CD1c-positive myeloid dendritic cell (primary cell): ENCODE measurements at regions not wholly inside any gene's neighbourhood (a gene's known extent, or its start where the extent isn't known, plus 50 kb on each side); places are given as distances from the start of the nearest gene placed in this dataset.

Experiments used
- DNase-seq: peaks from one replicate; pipeline ENCODE4 v3.0.0-alpha.2; 2016; ENCODE audit errors: extremely low spot score

DNA sequence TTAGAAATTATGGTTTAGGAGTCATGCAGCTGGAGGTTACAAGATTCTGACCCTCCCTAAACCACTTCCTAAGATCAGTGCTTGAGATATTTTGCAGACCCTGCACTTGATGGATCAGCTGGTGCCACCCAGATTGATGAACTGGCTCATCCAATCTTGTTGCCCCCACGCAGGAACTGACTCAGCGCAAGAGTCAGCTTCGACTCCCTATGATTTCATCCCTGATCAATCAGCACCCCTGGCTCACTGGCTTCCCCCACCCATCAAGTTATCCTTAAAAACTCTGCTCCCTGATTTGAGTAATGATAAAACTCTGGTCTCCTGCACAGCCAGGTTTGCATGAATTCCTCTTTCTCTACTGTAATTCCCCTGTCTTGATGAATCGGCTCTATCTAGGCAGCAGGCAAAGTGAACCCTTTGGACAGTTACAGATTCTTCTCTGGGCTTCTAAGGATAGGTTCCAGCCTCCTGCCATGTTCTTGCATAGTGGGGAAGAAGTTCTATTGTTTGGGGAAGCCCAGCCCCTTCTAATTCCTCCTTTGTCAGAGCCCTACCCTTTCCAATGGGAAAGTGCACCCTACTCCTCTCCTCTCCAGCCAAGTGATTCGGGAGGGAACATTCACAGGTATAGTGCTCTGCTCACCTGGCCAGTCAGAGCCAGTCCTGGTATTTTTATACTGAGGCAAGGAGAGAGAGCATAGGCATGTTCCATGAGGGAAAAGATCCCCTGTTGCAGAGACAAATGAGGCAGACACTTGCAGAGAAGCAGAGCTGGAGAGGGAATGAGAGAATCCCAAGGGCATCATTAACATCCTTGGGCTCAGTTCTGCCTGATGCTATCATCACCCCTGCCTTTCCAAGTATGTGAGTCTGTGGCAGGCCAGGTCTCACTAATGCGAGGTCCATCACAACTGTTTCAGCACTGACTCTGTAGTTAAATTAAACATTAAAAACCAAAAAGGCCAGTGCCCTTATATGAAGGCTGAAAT, 224.4 kb upstream of the GALNT17 start:
- DNase-seq, result no peak

DNA sequence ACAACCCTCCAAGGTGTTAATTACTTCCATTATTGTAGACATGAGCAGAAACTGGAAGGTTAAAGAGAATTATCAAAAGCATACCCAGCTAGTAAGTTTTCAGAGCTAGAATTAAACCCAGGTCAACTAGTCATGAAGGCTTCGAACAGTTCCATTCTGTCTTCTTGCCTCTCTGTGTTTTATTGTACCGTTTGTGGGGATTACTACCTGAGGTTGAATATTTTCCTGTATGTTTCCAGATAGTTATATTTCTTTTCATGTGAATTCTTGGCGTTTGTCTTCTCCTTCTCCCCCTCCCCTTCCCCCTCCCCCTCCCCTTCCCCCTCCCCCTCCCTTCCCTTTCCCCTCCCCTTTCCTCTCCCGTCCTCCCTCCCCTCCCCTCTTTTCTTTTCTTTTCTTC, 218.0 kb upstream of the GALNT17 start:
- no peak for DNase-seq

DNA sequence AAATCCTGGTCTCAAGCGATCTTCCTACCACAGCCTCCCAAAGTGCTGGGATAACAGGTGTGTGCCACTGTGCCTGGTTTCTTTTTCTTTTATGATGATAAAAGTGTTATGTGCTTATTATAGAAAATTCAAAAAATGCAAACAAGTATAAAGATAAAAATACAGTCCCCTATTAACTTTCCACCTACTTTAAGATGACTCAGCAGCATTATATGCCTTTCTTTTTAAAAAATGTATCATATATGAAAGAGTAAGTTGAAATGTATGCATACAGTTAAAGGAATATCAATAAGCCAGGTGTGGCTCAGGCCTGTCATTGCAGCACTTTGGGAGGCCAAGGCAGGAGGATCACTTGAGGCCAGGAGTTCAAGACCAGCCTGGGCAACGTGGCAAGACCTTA, 216.9 kb upstream of the GALNT17 start:
- DNase-seq, result no peak

DNA sequence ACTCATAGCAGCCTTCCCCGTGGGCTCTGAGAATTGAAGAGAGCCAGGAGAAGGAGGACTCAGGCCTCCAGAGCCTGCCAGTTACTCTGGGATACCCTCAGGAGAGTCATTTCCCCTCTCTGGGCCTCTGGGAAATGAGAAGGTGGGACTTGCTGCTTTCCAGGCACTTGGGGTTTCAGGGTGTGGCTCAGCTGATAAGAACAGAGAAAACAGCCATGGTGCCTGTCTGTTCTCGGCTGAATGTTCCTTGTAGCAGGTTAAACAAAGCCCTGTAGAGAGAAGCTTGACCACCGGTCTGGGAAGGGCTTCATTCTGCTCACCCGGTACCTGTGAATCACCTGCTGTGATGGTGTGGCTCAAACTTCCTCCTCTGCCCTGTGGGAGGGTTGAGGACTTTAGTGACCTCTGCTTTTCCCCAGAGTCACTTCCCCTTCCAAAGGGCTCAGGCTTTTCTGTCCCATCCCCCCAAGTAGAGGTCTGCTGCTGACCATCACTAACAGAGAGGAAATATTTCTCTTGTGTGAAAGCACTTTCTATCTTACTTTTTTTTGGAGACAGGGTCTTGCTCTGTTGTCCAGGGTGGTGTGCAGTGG, 212.4 kb upstream of the GALNT17 start:
- no peak for DNase-seq

DNA sequence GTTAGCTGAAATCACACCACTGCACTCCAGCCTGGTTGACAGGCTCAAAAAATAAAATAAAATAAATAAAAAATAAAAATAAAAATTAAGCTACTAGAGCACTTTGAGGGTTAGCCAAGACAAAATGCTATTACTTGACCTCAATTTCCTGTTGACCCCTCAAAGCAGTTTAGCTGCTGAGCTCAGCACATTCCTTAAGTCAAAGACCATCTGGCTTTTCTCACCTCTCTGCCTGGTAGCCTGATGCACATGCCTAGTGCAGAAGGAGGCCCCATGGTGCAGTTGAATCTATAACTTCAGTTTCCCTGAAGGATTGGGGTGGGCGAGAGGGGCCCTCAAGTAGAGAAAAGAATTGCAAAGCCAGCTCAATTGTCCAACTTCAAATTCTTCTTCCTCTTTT, 211.1 kb upstream of the GALNT17 start:
- no peak for DNase-seq

DNA sequence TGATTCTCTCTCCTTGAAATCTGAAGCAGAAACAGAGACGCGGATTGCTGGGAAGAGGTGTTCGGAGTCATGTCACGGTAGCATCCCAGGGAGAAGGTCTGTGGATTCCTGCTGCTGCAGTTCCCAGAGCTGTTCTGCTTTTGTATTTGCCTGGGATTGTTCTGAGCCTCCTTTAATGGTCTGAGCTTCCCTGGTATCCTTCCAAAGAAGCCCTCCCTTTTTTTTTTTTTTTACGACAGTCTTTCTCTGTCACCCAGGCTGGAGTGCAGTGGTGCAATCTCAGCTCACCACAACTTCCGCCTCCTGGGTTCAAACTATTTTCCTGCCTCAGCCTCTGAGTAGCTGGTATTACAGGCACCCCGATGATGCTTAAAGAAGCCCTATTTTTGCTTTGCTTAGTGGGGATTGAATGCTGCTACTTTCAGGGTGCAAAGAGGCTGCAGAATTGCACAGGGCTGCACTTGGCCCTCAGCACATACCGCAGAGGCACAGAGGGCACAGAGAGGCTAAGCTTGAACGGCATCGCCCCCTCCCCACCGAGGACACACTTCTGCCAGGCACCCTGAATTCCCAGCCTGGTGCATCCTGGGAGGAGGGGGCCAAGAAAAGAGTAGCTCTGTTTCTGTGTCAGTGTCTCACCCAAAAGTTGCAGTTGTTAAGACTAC, 208.6 kb upstream of the GALNT17 start:
- no peak for DNase-seq

DNA sequence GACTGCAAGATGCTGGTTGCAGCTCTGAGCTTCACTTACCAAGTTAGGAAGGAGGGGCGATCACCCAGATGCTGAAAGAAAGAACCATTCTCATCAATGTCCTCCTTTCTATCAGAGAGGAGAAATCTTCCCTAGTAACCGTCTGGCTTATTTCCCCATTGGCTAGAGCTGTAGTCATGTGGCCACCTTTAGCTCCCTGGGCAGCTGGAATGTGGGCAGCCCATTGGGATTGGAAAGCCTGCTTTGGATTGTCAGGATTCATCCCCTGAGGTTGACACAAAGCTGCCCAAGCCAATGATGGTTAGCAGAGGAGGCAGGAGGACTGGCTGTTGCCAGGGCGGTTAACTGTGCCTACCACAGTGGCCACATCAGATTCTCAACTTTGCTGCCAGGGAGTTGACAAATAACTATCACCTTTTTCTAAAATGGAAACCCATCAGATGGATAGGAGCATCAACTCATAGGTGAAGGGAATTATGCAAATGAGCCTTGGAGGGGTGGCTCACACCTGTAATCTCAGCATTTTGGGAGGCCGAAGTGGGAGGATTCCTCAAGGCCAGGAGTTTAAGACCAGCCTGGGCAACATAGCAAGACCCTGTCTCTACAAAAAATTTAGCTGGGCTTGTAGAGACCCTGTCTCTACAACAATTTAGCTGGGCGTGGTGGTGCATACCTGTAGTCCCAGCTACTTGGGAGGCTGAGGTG, 206.4 kb upstream of the GALNT17 start:
- DNase-seq, result no peak

DNA sequence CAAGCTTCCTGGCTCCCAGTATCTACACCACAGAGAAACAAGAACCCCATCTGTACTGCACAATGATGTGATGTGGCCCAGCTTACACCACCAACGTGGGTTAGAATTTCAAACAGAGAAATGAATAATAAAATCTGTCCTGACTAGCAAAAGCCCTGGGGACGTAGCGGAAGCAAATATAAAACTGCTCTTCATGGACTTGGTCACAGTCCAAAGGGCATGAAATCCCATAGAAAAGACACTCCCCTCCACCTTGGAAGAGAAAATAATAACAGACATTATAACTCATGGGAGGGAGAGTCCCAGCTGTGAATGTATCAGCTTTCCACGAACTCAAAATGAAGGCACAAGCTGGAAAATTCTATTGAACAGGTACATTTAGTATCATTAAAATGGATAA, 205.3 kb upstream of the GALNT17 start:
- no peak for DNase-seq

DNA sequence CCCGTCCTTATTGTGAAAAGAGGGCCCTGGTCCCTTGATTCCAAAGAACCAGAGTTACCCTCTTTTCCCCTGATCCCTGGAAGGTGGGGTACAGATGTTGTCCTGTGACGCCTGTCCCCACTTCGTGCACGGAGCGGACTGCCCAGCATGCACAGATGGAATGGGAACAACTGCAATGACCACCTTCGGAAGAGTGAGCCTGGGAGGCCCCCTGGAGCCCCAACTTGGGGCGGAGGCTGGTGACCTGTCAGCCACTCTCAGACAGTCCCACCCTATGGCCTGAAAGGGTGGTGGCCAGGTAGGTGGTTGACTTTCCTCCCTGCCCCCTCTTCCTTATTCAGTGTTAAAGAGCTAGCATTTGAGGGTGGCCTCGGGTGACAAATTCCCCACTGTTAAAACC, 196.6 kb upstream of the GALNT17 start:
- DNase-seq, result no peak

DNA sequence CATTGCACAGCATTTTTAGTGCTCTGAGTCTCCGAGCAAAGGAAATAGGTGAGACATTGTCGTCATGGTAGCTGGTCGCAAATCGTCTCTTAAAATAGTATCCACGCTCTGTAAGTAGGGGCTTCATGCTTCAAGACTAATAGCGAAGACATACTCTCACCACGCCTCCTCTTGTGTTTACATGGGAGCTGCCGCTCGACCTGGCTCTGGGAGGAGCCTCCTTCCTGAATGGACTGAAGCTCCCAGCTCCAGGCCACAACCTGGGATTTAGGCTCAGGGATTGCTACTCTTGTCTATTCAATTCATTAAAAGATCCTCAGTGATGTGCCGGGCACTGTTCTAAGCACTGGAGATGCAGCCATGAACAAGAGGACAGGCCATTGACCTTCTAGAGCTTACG, 196.1 kb upstream of the GALNT17 start:
- DNase-seq, result no peak

DNA sequence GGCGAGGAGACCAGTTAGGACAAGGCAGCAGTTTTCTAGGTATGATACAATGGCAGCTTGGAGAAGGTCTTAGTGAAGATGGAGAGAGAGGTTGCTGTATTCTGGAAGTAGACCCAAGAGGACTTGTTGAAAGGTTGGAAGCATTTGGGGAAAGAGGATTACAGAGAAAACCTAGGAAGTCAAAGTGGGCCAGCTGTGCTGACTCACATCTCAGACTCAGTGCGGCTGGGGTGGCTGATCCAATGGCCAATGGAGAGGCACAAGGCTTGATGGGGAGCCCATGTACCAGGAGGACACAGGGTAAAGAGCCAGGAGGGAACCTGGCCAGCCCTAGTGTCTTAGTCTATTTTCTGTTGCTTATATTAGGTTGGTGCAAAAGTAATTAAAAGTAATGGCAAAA, 194.5 kb upstream of the GALNT17 start:
- no peak for DNase-seq

DNA sequence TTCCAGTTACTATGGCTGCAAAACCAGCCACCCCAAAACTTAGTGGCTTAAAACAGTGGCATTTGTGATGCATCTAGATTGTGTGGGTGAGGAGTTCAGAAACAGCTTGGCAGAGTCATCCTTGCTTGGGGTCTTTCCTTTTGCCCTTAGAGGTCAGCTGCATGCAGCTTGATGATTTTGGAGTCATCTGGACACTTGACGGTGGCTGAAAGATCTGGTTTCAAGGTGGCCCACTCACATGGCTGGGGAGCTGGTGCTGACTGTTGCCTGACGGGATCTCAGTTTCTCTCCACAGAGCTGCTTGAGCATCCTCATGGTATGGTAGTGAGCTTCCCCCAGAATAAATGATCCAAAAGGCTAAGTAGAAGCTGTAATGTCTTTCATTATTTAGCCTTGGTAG, 191.3 kb upstream of the GALNT17 start:
- no peak for DNase-seq

DNA sequence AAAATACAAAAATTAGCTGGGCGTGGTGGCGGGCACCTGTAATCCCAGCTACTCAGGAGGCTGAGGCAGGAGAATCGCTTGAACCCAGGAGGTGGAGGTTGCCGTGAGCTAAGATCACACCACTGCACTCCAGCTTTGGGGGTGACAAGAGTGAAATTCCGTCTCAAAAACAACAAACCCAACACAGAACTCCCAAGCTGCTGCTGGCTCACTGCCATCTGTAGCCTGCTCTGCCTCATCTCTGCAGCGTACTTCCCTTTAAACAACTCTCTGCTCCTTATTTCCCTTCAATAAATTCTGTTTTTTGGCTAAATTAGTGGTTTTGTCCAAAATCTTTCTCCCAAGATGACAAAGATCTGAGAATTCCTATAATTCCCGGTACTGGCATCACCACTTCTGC, 189.2 kb upstream of the GALNT17 start:
- DNase-seq, result no peak

DNA sequence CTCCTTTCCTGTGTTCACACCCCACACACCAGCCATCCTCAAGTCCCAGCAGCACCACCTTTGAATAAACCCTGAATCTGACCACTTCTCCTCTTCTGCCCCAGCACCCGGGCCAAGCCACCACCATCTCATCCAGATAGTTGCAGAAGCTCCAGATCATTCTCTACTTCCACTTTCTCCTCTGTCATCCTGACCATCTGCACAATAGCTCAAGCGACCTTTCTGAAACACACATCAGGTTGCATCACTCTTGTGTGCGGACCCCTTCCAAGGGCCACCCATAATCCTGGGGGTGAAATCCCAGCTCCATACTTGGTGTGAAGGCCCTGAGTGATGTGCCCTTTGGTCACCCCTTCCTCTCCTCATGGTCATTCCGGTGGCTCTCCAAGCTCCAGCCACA, 187.4 kb upstream of the GALNT17 start:
- DNase-seq, result no peak

DNA sequence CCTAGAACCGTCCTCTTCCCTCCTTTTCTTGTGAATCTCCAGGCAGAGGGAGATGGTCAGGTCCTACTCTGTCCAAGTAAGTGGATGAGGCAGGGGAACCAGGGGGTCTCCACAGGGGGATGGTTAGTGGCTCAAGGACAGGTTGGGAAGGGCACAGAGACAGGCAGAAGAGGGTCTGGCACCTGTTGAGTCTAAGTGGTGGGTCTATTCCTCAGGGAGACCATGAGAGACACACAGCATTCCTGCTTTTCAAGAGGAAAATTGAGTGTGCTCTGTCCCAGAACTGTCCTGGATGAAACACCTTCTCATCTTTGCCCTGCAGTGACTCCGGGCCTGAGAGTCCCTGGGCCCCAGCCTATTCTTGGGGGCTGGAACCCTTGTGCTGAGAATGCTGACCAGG, 184.8 kb upstream of the GALNT17 start:
- no peak for DNase-seq

DNA sequence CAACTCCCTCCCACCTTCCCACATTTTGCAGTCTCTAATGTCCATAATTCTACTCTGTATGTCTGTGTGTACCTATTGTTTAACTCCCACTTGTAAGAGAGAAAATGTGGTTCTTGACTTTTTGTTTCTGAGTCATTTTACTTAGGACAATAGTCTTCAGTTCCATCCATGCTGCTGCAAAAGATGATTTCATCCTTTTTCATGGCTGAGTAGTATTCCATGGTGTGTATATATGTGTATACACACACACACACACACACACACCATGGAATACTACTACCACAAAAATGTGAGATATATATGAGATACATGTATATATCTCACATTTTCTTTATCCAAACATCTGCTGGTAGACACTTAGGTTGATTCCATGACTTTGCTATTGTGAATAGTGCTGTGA, 182.1 kb upstream of the GALNT17 start:
- DNase-seq, result no peak

DNA sequence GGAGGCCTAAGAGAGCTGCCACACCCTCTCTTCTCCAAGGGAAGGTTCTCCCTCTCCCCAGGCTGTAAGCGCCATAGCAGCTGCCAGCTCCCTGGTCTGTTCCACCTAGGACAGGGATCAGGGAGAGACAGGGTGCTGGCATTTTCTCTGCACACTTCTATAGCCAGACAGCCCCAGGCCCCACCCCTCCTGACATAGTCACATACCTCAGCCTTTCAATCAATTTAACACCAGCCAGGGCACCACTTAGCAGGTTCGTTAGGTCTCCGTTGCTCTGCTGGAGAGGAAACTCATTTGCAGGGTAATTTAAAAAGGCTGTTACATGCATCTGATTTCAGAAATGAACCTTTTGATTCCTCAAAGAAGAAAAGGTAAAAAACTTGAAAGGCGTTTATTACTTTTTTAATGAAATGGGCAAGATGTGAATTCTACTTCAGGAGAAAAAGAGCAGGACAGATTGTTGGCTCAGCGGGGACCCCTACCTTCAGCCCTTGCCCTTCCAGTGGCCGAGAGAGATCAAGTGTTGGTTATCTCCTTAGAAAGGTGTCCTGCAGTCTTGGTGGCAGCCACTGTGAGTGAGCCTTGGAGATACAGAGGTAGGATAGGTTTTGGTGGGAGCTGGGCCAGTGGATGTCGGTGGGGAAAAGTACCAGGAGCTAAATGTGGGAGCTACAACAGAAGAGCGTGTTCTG, 180.5 kb upstream of the GALNT17 start:
- no peak for DNase-seq

DNA sequence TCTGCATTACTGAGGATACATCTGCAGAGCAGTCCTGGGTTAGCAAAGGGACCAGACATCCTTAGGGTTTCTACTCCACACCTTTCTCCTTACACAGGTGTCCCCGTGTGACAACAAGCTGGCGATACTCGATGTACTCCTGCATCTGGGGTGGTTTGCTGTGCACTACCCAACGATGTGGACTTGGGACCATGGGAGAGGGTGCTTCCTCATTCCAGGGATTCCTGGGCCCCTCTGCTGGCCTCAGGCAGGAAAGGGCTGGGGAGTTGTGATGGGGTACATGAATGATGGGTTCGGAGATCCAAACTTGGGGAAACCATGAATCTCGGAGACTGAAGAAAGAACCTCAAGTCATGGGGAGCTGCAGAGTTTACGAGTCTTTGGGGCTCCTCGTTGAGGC, 179.6 kb upstream of the GALNT17 start:
- DNase-seq, result no peak

DNA sequence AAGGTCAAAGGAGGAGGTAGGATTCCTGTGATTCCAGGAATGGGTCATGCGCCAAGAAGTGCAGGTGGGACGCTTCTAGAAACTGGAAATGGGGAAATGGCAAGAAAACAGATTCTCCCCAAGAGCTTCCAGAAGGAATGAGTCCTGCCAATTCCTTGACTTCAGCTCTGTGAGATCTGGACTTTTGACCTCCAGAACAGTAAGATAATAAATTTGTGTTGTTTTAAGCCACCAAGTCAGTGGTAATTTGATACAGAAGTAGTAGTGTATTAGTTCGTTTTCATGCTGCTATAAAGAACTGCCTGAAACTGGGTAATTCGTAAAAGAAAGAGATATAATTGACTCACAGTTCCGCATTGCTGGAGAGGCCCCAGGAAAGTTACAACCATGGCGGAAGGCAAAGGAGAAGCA, 178.6 kb upstream of the GALNT17 start:
- no peak for DNase-seq

DNA sequence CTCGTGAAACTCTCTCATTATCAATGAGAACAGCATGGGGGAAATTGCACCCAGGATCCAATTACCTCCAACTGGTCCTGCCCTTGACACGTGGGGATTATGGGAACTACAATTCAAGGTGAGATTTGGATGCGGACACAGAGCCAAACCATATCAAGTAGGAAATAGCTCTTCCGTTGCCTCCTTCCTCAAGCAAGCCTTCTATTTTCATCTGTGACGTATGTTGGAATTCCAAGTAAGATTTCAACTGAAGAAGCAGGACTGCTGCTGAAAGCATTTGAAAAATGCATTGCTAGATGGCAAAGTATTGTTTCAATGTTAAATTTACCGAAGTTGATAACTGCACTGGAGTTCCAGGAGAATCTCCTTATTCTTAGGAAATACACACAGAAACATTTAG, 178.1 kb upstream of the GALNT17 start:
- no peak for DNase-seq

DNA sequence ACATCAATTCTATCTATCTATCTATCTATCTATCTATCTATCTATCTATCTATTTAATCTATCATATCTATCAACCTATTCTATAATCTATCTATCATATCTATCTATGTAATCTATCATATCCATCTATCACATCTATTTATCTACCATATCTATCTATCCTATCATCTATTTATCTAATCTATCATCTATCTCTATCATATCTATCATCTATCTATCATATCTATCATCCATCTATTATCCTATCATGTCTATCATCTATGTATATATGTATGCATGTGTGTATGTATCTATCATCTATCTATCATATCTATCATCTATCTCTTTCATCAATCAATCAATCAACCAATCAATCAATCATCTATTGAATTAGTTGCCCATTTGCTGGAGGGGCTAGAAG, 159.3 kb upstream of the GALNT17 start:
- DNase-seq, result no peak

DNA sequence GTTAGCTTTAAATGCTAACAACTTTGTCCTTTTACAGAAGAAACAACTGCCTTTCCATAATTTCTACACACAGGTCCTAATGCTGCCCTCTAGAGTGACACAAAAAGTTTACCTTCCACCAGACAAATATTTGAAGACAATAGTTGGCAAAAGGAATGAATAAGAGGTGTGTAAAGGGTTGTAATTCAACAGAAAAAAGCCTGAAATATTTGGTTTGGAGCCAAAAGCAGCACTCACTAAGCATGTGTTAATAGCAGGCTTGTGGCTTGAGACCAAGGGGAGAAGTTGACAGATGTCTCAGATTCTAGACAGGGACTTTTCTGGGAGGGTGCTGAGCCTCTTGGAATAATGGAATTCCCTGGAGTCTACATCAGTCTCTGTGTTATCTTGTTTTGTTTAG, 156.2 kb upstream of the GALNT17 start:
- no peak for DNase-seq
